BLaER1 treated with 17β-estradiol and CSF1 and Interleukin-3, amounts not matched to agents 10 nM and 100 nM (cell line): ENCODE measurements at regions not wholly inside any gene's neighbourhood (a gene's known extent, or its start where the extent isn't known, plus 50 kb on each side); places are given as distances from the start of the nearest gene placed in this dataset.

ENCODE experiments used
- H3K27ac ChIP-seq, 11 experiments: shearing (Covaris generic); formaldehyde crosslinking; 2 replicates each; pipeline ENCODE4 v1.8.1; 2022
- H3K27me3 ChIP-seq, 11 experiments: shearing (Covaris generic); formaldehyde crosslinking; 2 replicates each; pipeline ENCODE4 v1.8.1; 2022
- H3K36me3 ChIP-seq, 11 experiments: shearing (Covaris generic); formaldehyde crosslinking; 2 replicates each; pipeline ENCODE4 v1.8.1; 2022
- H3K4me1 ChIP-seq, 10 experiments: shearing (Covaris generic); formaldehyde crosslinking; 2 replicates each; pipeline ENCODE4 v1.8.1; 2022
- H3K4me2 ChIP-seq, 11 experiments: shearing (Covaris generic); formaldehyde crosslinking; 2 replicates each; pipeline ENCODE4 v1.8.1; 2022
- H3K4me3 ChIP-seq, 10 experiments: shearing (Covaris generic); formaldehyde crosslinking; 2 replicates each; pipeline ENCODE4 v1.8.1; 2022
- H3K9ac ChIP-seq, 11 experiments: shearing (Covaris generic); formaldehyde crosslinking; 2 replicates each; pipeline ENCODE4 v1.8.1; 2022
- H3K9me3 ChIP-seq, 11 experiments: shearing (Covaris generic); formaldehyde crosslinking; replicated peaks in 1 of 11; 2 replicates each; pipeline ENCODE4 v1.8.1; 2022
- H4K20me1 ChIP-seq, 11 experiments: shearing (Covaris generic); formaldehyde crosslinking; 2 replicates each; pipeline ENCODE4 v1.8.1; 2022
- Cebpa-rat ChIP-seq, 11 experiments: shearing (Covaris generic); IDR thresholded peaks; 2 replicates each; pipeline ENCODE4 v1.8.1; 2022

- peaks cover 0 to 83% (median 0%) of the 10 kb centered on the region in 11 experiments; a peak in 4 of 22 replicates for H4K20me1 ChIP-seq
- H3K9me3 ChIP-seq = peaks cover 11 to 16% (median 15%) of the 10 kb centered on the region in 11 experiments; a peak in 19 of 22 replicates
- no peak for TF ChIP-seq Cebpa-rat (IDR thresholded peaks at IDR 0.05)
- H3K4me3 ChIP-seq = no peak overlapping the region
- H3K9ac ChIP-seq = no peak overlapping the region
- no peak overlapping the region for H3K4me2 ChIP-seq
- H3K27me3 ChIP-seq = no peaks in the 10 kb centered on the region
- H3K27ac ChIP-seq = no peak overlapping the region
- H3K36me3 ChIP-seq = peaks cover 0 to 58% (median 10%) of the 10 kb centered on the region in 11 experiments; a peak in 13 of 22 replicates
- H3K4me1 ChIP-seq = peaks cover 0 to 18% (median 0%) of the 10 kb centered on the region in 10 experiments; a peak in 3 of 20 replicates
These were observed 65.0 kb upstream of the TMEM168 start for GRCh38 chr7:112855227-112855626.

DNA sequence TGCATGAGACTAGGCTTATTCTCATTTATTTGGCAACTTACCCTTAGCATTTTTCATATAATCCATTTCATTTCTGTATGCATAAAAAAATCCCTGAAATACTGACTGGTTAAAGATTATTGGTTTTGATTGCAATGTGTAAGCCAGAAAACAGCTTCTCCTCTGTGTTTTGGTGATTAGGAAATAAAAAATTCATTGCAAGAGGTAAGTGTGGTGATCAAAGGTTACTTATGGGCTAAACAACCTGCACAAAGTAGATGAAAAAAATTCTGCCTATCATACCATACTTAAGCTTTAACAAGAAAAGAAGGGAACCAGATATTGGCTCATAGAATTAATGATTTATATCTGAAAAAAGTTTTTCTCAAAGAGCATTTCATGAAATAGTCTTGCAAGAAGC is 64.0 kb upstream of the TMEM168 start:
- H3K4me3 ChIP-seq = no peak overlapping the region
- H4K20me1 ChIP-seq = peaks cover 0 to 84% (median 0%) of the 10 kb centered on the region in 11 experiments; a peak in 4 of 22 replicates
- no peak overlapping the region for H3K27ac ChIP-seq
- no peak for TF ChIP-seq Cebpa-rat (IDR thresholded peaks at IDR 0.05)
- H3K9me3 ChIP-seq = peaks cover 11 to 16% (median 15%) of the 10 kb centered on the region in 11 experiments; a peak in 19 of 22 replicates
- no peak overlapping the region for H3K4me2 ChIP-seq
- H3K4me1 ChIP-seq = peaks cover 0 to 18% (median 0%) of the 10 kb centered on the region in 10 experiments; a peak in 3 of 20 replicates
- no peak overlapping the region for H3K9ac ChIP-seq
- H3K27me3 ChIP-seq = no peaks in the 10 kb centered on the region
- H3K36me3 ChIP-seq = peaks cover 0 to 58% (median 16%) of the 10 kb centered on the region in 11 experiments; a peak in 14 of 22 replicates

- peaks cover 0 to 18% (median 0%) of the 10 kb centered on the region in 10 experiments; a peak in 3 of 20 replicates for H3K4me1 ChIP-seq
- H3K27me3 ChIP-seq = no peaks in the 10 kb centered on the region
- peaks cover 11 to 16% (median 15%) of the 10 kb centered on the region in 11 experiments; a peak in 19 of 22 replicates for H3K9me3 ChIP-seq
- H3K9ac ChIP-seq = no peak overlapping the region
- H3K36me3 ChIP-seq = peaks cover 0 to 58% (median 15%) of the 10 kb centered on the region in 11 experiments; a peak in 12 of 22 replicates
- no peak for TF ChIP-seq Cebpa-rat (IDR thresholded peaks at IDR 0.05)
- no peak overlapping the region for H3K4me2 ChIP-seq
- no peak overlapping the region for H3K27ac ChIP-seq
- peaks cover 0 to 84% (median 0%) of the 10 kb centered on the region in 11 experiments; a peak in 4 of 22 replicates for H4K20me1 ChIP-seq
- no peak overlapping the region for H3K4me3 ChIP-seq
These were observed 63.2 kb upstream of the TMEM168 start for GRCh38 chr7:112853422-112853821.

- Histone ChIP-seq H3K27ac (no peak overlapping the region), H3K9me3 (peaks cover 0 to 6% (median 0%) of the 10 kb centered on the region in 11 experiments; a peak in 3 of 22 replicates), H3K4me1 (peaks cover 0 to 22% (median 0%) of the 10 kb centered on the region in 10 experiments; a peak in 3 of 20 replicates), H3K27me3 (no peaks in the 10 kb centered on the region), H4K20me1 (peaks cover 0 to 94% (median 0%) of the 10 kb centered on the region in 11 experiments; a peak in 4 of 22 replicates), H3K9ac (no peak overlapping the region), H3K4me3 (no peak overlapping the region), H3K36me3 (peaks cover 0 to 40% (median 4%) of the 10 kb centered on the region in 11 experiments; a peak in 8 of 22 replicates), H3K4me2 (no peak overlapping the region)
- TF ChIP-seq Cebpa-rat (IDR thresholded peaks at IDR 0.05) = no peak
These were observed 53.0 kb upstream of the TMEM168 start for GRCh38 chr7:112843151-112843550.
